H9 (cell line): ENCODE measurements at regions not wholly inside any gene's neighbourhood (a gene's known extent, or its start where the extent isn't known, plus 50 kb on each side); places are given as distances from the start of the nearest gene placed in this dataset.

Experiments
- DNase-seq: peaks from one replicate; pipeline ENCODE4 v3.0.0-alpha.2; 2017
- H2AFZ ChIP-seq: one replicate; pipeline ENCODE4 v1.6.1; 2013; ENCODE audit warnings: mild to moderate bottlenecking, low read length, control low read depth, moderate library complexity
- H2AK5ac ChIP-seq: 2 replicates; pipeline ENCODE4 v1.6.1; 2013; ENCODE audit warnings: low read length, control low read depth, mixed read lengths; ENCODE audit not compliant: insufficient read length
- H2BK120ac ChIP-seq: one replicate; pipeline ENCODE4 v1.6.1; 2013; ENCODE audit warnings: low read depth, mild to moderate bottlenecking, low read length, control low read depth, inconsistent platforms; ENCODE audit not compliant: poor library complexity, severe bottlenecking
- H2BK12ac ChIP-seq: 2 replicates; pipeline ENCODE4 v1.6.1; 2013; ENCODE audit warnings: low read length, control low read depth, mixed read lengths, low read depth; ENCODE audit not compliant: insufficient read length
- H2BK15ac ChIP-seq: 2 replicates; pipeline ENCODE4 v1.6.1; 2013; ENCODE audit warnings: low read depth, low read length, control low read depth
- H2BK20ac ChIP-seq: one replicate; pipeline ENCODE4 v1.6.1; 2013; ENCODE audit warnings: low read depth, mild to moderate bottlenecking, low read length, control low read depth, inconsistent platforms; ENCODE audit not compliant: poor library complexity, severe bottlenecking
- H2BK5ac ChIP-seq: 2 replicates; pipeline ENCODE4 v1.6.1; 2013; ENCODE audit warnings: low read length, control low read depth, mixed read lengths; ENCODE audit not compliant: insufficient read length
- H3K14ac ChIP-seq: 2 replicates; pipeline ENCODE4 v1.6.1; 2013; ENCODE audit warnings: low read length, control low read depth; ENCODE audit not compliant: insufficient read depth
- H3K18ac ChIP-seq: 2 replicates; pipeline ENCODE4 v1.6.1; 2013; ENCODE audit warnings: low read depth, mild to moderate bottlenecking, mixed read lengths, low read length, control low read depth; ENCODE audit not compliant: insufficient read length
- H3K23ac ChIP-seq: 2 replicates; pipeline ENCODE4 v1.6.1; 2013; ENCODE audit warnings: low read length, control low read depth, mixed read lengths, low read depth; ENCODE audit not compliant: insufficient read length
- H3K23me2 ChIP-seq: 2 replicates; pipeline ENCODE4 v1.6.1; 2013; ENCODE audit warnings: low read depth, mild to moderate bottlenecking, mixed read lengths, low read length, control low read depth; ENCODE audit not compliant: insufficient read length, poor library complexity, severe bottlenecking
- H3K27ac ChIP-seq: 2 replicates; pipeline ENCODE4 v1.5.1; 2013; ENCODE audit warnings: low read length, control low read depth, mixed read lengths, low read depth; ENCODE audit not compliant: insufficient read length
- H3K27me3 ChIP-seq: 2 replicates; pipeline ENCODE4 v1.6.1; 2013; ENCODE audit warnings: low read length, control low read depth, inconsistent platforms; ENCODE audit not compliant: insufficient read depth
- H3K4ac ChIP-seq: 2 replicates; pipeline ENCODE4 v1.6.1; 2013; ENCODE audit warnings: low read depth, mild to moderate bottlenecking, control low read depth, inconsistent platforms, low read length, moderate library complexity
- H3K4me1 ChIP-seq: 2 replicates; pipeline ENCODE4 v1.6.1; 2013; ENCODE audit warnings: low read length, control low read depth, inconsistent platforms; ENCODE audit not compliant: insufficient read depth
- H3K4me2 ChIP-seq: 2 replicates; pipeline ENCODE4 v1.6.1; 2013; ENCODE audit warnings: low read length, control low read depth, mixed read lengths; ENCODE audit not compliant: insufficient read length, insufficient read depth
- H3K56ac ChIP-seq: 2 replicates; pipeline ENCODE4 v1.6.1; 2013; ENCODE audit warnings: low read depth, mild to moderate bottlenecking, mixed read lengths, low read length, control low read depth; ENCODE audit not compliant: insufficient read length
- H3K79me1 ChIP-seq: 2 replicates; pipeline ENCODE4 v1.6.1; 2013; ENCODE audit warnings: low read depth, mild to moderate bottlenecking, moderate library complexity, low read length, control low read depth, inconsistent platforms; ENCODE audit not compliant: insufficient read depth, poor library complexity, severe bottlenecking
- H3K79me2 ChIP-seq: 2 replicates; pipeline ENCODE4 v1.6.1; 2013; ENCODE audit warnings: low read length, control low read depth, inconsistent platforms; ENCODE audit not compliant: insufficient read depth
- H3K9ac ChIP-seq: 2 replicates; pipeline ENCODE4 v1.6.1; 2013; ENCODE audit warnings: low read length, control low read depth, mixed read lengths; ENCODE audit not compliant: insufficient read length; ENCODE audit errors: extremely low read depth
- H3K9me3 ChIP-seq: one replicate; pipeline ENCODE4 v1.6.1; 2013; ENCODE audit warnings: low read depth, low read length, inconsistent platforms; ENCODE audit not compliant: control insufficient read depth
- H3T11ph ChIP-seq: one replicate; pipeline ENCODE4 v1.6.1; 2013; ENCODE audit warnings: mild to moderate bottlenecking, low read length, control low read depth, inconsistent platforms
- H4K20me1 ChIP-seq: one replicate; pipeline ENCODE4 v1.6.1; 2013; ENCODE audit not compliant: control insufficient read depth, insufficient read length, insufficient read depth
- H4K5ac ChIP-seq: 2 replicates; pipeline ENCODE4 v1.6.1; 2013; ENCODE audit warnings: low read depth, mild to moderate bottlenecking, mixed read lengths, low read length, control low read depth; ENCODE audit not compliant: insufficient read length
- H4K8ac ChIP-seq: replicated peaks from 2 replicates; pipeline ENCODE4 v1.6.1; 2013; ENCODE audit warnings: low read length, control low read depth, mixed read lengths, low read depth; ENCODE audit not compliant: insufficient read length
- H4K91ac ChIP-seq: 2 replicates; pipeline ENCODE4 v1.6.1; 2013; ENCODE audit warnings: low read depth, mild to moderate bottlenecking, moderate library complexity, mixed read lengths, low read length, control low read depth; ENCODE audit not compliant: insufficient read length
- H3K27ac Mint-ChIP-seq, 3 experiments: 2 replicates in 2 of 3; 3 replicates in 1 of 3; pipeline ENCODE4 v1.8.0; 2020 to 2021; ENCODE audit warnings: mixed read lengths in 3 of 3, mild to moderate bottlenecking in 1 of 3, moderate library complexity in 1 of 3
- H3K27me3 Mint-ChIP-seq: 2 replicates; pipeline ENCODE4 v1.8.0; 2021; ENCODE audit warnings: low read depth, mild to moderate bottlenecking, moderate library complexity, mixed read lengths
- H3K36me3 Mint-ChIP-seq, 3 experiments: 2 replicates in 2 of 3; 3 replicates in 1 of 3; pipeline ENCODE4 v1.8.0; 2020 to 2021; ENCODE audit warnings: low read depth in 3 of 3, mixed read lengths in 3 of 3; ENCODE audit not compliant: insufficient read depth in 1 of 3
- H3K4me1 Mint-ChIP-seq, 2 experiments: 2 replicates each; pipeline ENCODE4 v1.8.0; 2020; ENCODE audit warnings: mixed read lengths in 2 of 2
- H3K4me3 Mint-ChIP-seq, 2 experiments: 2 replicates in 1 of 2; 3 replicates in 1 of 2; pipeline ENCODE4 v1.8.0; 2020 to 2021; ENCODE audit warnings: mild to moderate bottlenecking in 2 of 2, mixed read lengths in 2 of 2, moderate library complexity in 1 of 2
- H3K9me3 Mint-ChIP-seq, 2 experiments: 2 replicates in 1 of 2; 3 replicates in 1 of 2; pipeline ENCODE4 v1.8.0; 2020; ENCODE audit warnings: mild to moderate bottlenecking in 2 of 2, mixed read lengths in 2 of 2, moderate library complexity in 1 of 2
- whole genome bisulfite sequencing: extraction: QIAGEN DNeasy Blood & Tissue Kit; methylation state at CpG from one replicate; pipeline ENCODE4 v1.1.7; 2013; ENCODE audit warnings: missing lambda C conversion rate, low lambda C conversion rate, mixed read lengths; ENCODE audit not compliant: insufficient read length; ENCODE audit errors: extremely low coverage; 5-methylcytosine and 5-hydroxymethylcytosine counted together
- TF ChIP-seq, protein P1 (sequence below): fragments of 200-600 bp; sonication (generic); conservative IDR thresholded peaks from 3 replicates; pipeline ENCODE4 v1.8.0; 2021; ENCODE audit warnings: antibody characterized with exemption, mild to moderate bottlenecking

- Histone ChIP-seq H2BK20ac (no peak overlapping the region), H2BK5ac (no peak overlapping the region), H4K8ac (no peak overlapping the region), H3K27ac (no peak overlapping the region), H3K4me2 (no peak overlapping the region), H4K20me1 (no peaks in the 10 kb centered on the region), H3K18ac (no peak overlapping the region), H3K9ac (no peak overlapping the region), H3K23me2 (no peaks in the 10 kb centered on the region), H3T11ph (no peak overlapping the region), H3K14ac (no peak overlapping the region), H3K79me2 (no peaks in the 10 kb centered on the region), H3K4me1 (peaks cover 4% of the 10 kb centered on the region; the same call in 1 of the 2 replicates), H2AFZ (no peak overlapping the region), H4K91ac (no peak overlapping the region), H2BK12ac (no peak overlapping the region), H3K79me1 (no peaks in the 10 kb centered on the region), H4K5ac (no peak overlapping the region), H3K56ac (no peak overlapping the region), H3K9me3 (no peaks in the 10 kb centered on the region), H2AK5ac (no peak overlapping the region), H3K27me3 (no peaks in the 10 kb centered on the region), H3K4ac (no peak overlapping the region), H2BK15ac (no peak overlapping the region), H3K23ac (no peak overlapping the region), H2BK120ac (no peak overlapping the region)
- Mint-ChIP-seq H3K9me3 (no peaks in the 10 kb centered on the region; a peak in 1 of 5 replicates), H3K4me3 (no peak overlapping the region), H3K4me1 (peaks cover 9 to 23% of the 10 kb centered on the region in 2 experiments), H3K27me3 (no peaks in the 10 kb centered on the region; the same call in 1 of the 2 replicates), H3K36me3 (no peaks in the 10 kb centered on the region), H3K27ac (peak overlapping the region in 1 of 3 experiments; percentile 8; a peak in 2 of 7 replicates)
- DNase-seq, result no peak
- TF ChIP-seq, protein P1, sequence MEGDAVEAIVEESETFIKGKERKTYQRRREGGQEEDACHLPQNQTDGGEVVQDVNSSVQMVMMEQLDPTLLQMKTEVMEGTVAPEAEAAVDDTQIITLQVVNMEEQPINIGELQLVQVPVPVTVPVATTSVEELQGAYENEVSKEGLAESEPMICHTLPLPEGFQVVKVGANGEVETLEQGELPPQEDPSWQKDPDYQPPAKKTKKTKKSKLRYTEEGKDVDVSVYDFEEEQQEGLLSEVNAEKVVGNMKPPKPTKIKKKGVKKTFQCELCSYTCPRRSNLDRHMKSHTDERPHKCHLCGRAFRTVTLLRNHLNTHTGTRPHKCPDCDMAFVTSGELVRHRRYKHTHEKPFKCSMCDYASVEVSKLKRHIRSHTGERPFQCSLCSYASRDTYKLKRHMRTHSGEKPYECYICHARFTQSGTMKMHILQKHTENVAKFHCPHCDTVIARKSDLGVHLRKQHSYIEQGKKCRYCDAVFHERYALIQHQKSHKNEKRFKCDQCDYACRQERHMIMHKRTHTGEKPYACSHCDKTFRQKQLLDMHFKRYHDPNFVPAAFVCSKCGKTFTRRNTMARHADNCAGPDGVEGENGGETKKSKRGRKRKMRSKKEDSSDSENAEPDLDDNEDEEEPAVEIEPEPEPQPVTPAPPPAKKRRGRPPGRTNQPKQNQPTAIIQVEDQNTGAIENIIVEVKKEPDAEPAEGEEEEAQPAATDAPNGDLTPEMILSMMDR, result no peak
- WGBS, result no CpG with 5 or more reads among the region's 3 CpGs
Measured at GRCh38 chr15:39130556-39131379, 450.1 kb upstream of the THBS1 start.
